Keratinocyte (primary cell): ENCODE measurements at regions not wholly inside any gene's neighbourhood (a gene's known extent, or its start where the extent isn't known, plus 50 kb on each side); places are given as distances from the start of the nearest gene placed in this dataset.

Experiments
- CTCF ChIP-seq, 3 experiments: IDR thresholded peaks in 1 of 3; conservative IDR thresholded peaks in 1 of 3; optimal IDR thresholded peaks in 1 of 3; 2 replicates in 2 of 3; 3 replicates in 1 of 3; pipeline versions ENCODE3 to v1.5.1; 2011; ENCODE audit warnings: low read length in 3 of 3, mild to moderate bottlenecking in 3 of 3, moderate library complexity in 2 of 3, control low read depth in 1 of 3, inconsistent platforms in 1 of 3; ENCODE audit not compliant: insufficient read depth in 2 of 3; ENCODE audit errors: extremely low read depth in 1 of 3
- EZH2 ChIP-seq: IDR thresholded peaks from one replicate; pipeline ENCODE4 v1.6.1; 2012; ENCODE audit warnings: inconsistent platforms, mild to moderate bottlenecking, low read length, moderate library complexity

GRCh38 chr4:36870121-36870520 is 374.4 kb upstream of the NWD2 start:
- TF ChIP-seq CTCF (optimal IDR thresholded peaks at IDR 0.05 in 1 of 3, IDR thresholded peaks at IDR 0.05 in 1 of 3, conservative IDR thresholded peaks at IDR 0.05 in 1 of 3; ENCODE audit: extremely low read depth in 1 of 3, insufficient read depth in 2 of 3, low read length in 3 of 3), result no peak
- no peak for TF ChIP-seq EZH2
